Vagina (tissue), 2 donors: ENCODE measurements at regions not wholly inside any gene's neighbourhood (a gene's known extent, or its start where the extent isn't known, plus 50 kb on each side); places are given as distances from the start of the nearest gene placed in this dataset.

Source experiments
- DNase-seq, 2 donors: peaks; one replicate each; pipeline ENCODE4 v3.0.0-alpha.2; 2017; ENCODE audit errors: extremely low spot score in 2 of 2
- H3K27ac ChIP-seq: fragments of 200-600 bp; sonication (generic); one replicate; pipeline ENCODE4 v1.5.1; 2019
- H3K27me3 ChIP-seq: fragments of 200-600 bp; sonication (generic); one replicate; pipeline ENCODE4 v1.5.1; 2019
- H3K36me3 ChIP-seq, 2 donors: fragments of 200-600 bp; sonication (generic); one replicate each; pipeline ENCODE4 v1.5.1; 2017 to 2019
- H3K4me1 ChIP-seq: fragments of 200-600 bp; sonication (generic); one replicate; pipeline ENCODE4 v1.5.1; 2019
- H3K4me3 ChIP-seq, 2 donors: fragments of 200-600 bp; sonication (generic); 1 replicate in 1 of 2; 2 replicates in 1 of 2; pipeline ENCODE4 v1.5.1; 2016 to 2019
- H3K9me3 ChIP-seq: fragments of 200-600 bp; sonication (generic); one replicate; pipeline ENCODE4 v1.5.1; 2019
- POLR2A ChIP-seq, 2 donors: fragments of 450-650 bp; IDR thresholded peaks; one replicate each; pipeline ENCODE4 v1.6.1; 2017; ENCODE audit warnings: antibody characterized with exemption in 2 of 2, mild to moderate bottlenecking in 2 of 2, moderate library complexity in 2 of 2
- POLR2AphosphoS5 ChIP-seq, 2 donors: sonication (generic); formaldehyde crosslinking; IDR thresholded peaks; one replicate each; pipeline ENCODE4 v1.9.0; 2017; ENCODE audit warnings: antibody characterized with exemption in 2 of 2, mild to moderate bottlenecking in 2 of 2, low read depth in 1 of 2; ENCODE audit not compliant: insufficient read depth in 1 of 2
- intact Hi-C: fragments of 100-400 bp; cut with DNase I; formaldehyde crosslinking; loops from one replicate; pipeline ENCODE4 v1.15.1; 2023
- TF ChIP-seq, protein P1 (sequence below), 3 experiments: fragments of 450-650 bp in 2 of 3; fragments of 200-600 bp in 1 of 3; sonication (generic) in 1 of 3; IDR thresholded peaks; one replicate each; pipeline ENCODE4 v1.5.1; 2017 to 2019; ENCODE audit warnings: antibody characterized with exemption in 3 of 3, mild to moderate bottlenecking in 2 of 3, moderate library complexity in 2 of 3

DNA sequence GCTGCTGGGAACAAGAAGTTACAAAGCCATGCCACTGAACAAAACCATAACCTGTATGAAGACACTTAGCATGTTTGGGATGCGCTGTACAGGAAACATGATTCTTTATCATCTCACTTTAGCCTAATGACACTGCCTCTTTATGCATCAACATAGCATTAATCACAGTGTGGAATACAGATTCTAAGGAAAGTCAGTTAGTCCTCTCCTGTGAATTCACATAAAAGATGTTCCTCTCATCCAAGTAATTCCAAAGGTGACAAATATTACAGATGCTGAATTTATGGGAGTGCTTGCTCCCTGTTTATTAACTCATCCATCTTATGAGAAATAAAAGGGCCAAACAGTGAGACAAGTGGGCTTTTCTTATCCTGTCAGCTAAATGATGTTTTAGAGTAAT, 1677.7 kb downstream of the EFNA5 start:
- no peak overlapping the region for H3K27ac ChIP-seq
- H3K4me3 ChIP-seq = no peak overlapping the region
- TF ChIP-seq, protein P1, sequence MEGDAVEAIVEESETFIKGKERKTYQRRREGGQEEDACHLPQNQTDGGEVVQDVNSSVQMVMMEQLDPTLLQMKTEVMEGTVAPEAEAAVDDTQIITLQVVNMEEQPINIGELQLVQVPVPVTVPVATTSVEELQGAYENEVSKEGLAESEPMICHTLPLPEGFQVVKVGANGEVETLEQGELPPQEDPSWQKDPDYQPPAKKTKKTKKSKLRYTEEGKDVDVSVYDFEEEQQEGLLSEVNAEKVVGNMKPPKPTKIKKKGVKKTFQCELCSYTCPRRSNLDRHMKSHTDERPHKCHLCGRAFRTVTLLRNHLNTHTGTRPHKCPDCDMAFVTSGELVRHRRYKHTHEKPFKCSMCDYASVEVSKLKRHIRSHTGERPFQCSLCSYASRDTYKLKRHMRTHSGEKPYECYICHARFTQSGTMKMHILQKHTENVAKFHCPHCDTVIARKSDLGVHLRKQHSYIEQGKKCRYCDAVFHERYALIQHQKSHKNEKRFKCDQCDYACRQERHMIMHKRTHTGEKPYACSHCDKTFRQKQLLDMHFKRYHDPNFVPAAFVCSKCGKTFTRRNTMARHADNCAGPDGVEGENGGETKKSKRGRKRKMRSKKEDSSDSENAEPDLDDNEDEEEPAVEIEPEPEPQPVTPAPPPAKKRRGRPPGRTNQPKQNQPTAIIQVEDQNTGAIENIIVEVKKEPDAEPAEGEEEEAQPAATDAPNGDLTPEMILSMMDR (IDR thresholded peaks at IDR 0.05) = no peak
- TF ChIP-seq POLR2A (IDR thresholded peaks at IDR 0.05) (no peak), POLR2AphosphoS5 (IDR thresholded peaks at IDR 0.05; ENCODE audit: insufficient read depth in 1 of 2, low read depth in 1 of 2) (no peak)
- no peak for DNase-seq
- no peaks in the 10 kb centered on the region for H3K36me3 ChIP-seq
- intact Hi-C loops = no loop called here
- H3K9me3 ChIP-seq = no peaks in the 10 kb centered on the region
- H3K4me1 ChIP-seq = no peaks in the 10 kb centered on the region
- H3K27me3 ChIP-seq = no peaks in the 10 kb centered on the region

DNA sequence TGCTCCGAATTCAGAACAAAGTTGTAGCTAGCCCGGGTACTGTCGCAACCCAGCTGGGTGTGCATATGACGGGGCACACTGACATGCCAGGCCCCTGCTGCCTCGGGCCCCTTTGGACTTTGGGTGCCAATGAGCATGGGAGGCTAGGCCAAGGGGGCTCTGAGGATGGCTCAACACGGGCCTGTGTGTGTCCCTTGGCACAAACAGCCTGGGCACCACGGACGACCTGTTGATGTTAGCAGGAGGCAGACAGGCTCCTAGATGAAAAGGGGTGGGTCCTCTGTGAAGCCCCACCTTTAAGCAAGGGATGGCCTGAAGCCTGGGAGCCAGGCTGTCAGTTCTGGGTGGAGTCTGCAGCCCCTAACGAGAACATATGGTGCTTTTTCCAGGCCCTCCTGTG, 1688.2 kb downstream of the EFNA5 start:
- no peak overlapping the region for H3K4me3 ChIP-seq
- intact Hi-C loops = no loop called here
- no peak for TF ChIP-seq POLR2A (IDR thresholded peaks at IDR 0.05)
- TF ChIP-seq POLR2AphosphoS5 (IDR thresholded peaks at IDR 0.05; ENCODE audit: insufficient read depth in 1 of 2, low read depth in 1 of 2) = no peak
- TF ChIP-seq, protein P1 (IDR thresholded peaks at IDR 0.05) = no peak
- no peaks in the 10 kb centered on the region for H3K36me3 ChIP-seq
- H3K9me3 ChIP-seq = no peaks in the 10 kb centered on the region
- H3K27ac ChIP-seq = no peak overlapping the region
- H3K4me1 ChIP-seq = no peaks in the 10 kb centered on the region
- DNase-seq = no peak
- H3K27me3 ChIP-seq = no peaks in the 10 kb centered on the region

DNA sequence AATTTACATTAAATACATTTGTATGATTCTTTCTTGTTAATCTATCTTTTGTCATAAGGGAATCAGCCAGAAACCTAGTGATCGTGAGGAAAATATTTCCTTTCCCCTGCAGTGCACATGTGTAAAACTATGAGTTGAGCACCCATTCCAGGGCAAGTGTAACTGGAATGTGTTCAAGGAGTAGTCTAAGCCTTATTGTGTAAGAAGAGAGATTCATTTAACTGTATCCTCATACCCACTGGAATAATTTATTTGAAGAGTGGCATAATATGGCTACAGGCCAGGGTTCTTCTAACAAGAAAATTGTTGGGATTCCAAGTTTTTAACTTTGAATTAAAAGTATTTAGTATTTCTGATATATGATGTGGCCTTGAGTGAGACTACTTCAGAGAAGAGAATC, 1692.7 kb downstream of the EFNA5 start:
- intact Hi-C loops = no loop called here
- no peak for TF ChIP-seq POLR2A (IDR thresholded peaks at IDR 0.05)
- TF ChIP-seq, protein P1 (IDR thresholded peaks at IDR 0.05) = no peak
- no peak for TF ChIP-seq POLR2AphosphoS5 (IDR thresholded peaks at IDR 0.05; ENCODE audit: insufficient read depth in 1 of 2, low read depth in 1 of 2)
- H3K4me3 ChIP-seq = no peak overlapping the region
- no peaks in the 10 kb centered on the region for H3K4me1 ChIP-seq
- no peaks in the 10 kb centered on the region for H3K36me3 ChIP-seq
- no peaks in the 10 kb centered on the region for H3K9me3 ChIP-seq
- DNase-seq = no peak
- H3K27me3 ChIP-seq = no peaks in the 10 kb centered on the region
- H3K27ac ChIP-seq = no peak overlapping the region

DNA sequence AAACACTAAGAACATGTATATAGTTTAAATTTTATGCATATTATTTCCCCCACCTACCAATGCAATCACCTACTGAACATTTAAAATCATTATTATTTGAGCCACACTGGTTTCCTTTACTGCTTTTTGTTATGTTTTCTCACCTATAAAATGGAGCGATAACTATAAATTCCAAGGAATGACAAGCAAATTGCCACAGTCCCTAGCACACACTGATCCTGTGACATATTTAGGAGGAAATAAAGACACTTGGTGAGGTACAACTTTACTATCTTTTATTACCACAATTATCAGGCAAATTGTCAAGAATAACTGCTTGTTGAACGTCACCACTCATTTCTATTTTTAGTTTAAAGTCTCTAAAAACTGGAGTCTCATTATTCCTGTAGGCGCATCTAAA, 1693.6 kb downstream of the EFNA5 start:
- no peak overlapping the region for H3K4me3 ChIP-seq
- DNase-seq = no peak
- intact Hi-C loops = no loop called here
- no peak for TF ChIP-seq POLR2AphosphoS5 (IDR thresholded peaks at IDR 0.05; ENCODE audit: insufficient read depth in 1 of 2, low read depth in 1 of 2)
- TF ChIP-seq POLR2A (IDR thresholded peaks at IDR 0.05) = no peak
- TF ChIP-seq, protein P1 (IDR thresholded peaks at IDR 0.05) = no peak
- no peaks in the 10 kb centered on the region for H3K27me3 ChIP-seq
- H3K4me1 ChIP-seq = no peaks in the 10 kb centered on the region
- H3K9me3 ChIP-seq = no peaks in the 10 kb centered on the region
- no peak overlapping the region for H3K27ac ChIP-seq
- no peaks in the 10 kb centered on the region for H3K36me3 ChIP-seq

DNA sequence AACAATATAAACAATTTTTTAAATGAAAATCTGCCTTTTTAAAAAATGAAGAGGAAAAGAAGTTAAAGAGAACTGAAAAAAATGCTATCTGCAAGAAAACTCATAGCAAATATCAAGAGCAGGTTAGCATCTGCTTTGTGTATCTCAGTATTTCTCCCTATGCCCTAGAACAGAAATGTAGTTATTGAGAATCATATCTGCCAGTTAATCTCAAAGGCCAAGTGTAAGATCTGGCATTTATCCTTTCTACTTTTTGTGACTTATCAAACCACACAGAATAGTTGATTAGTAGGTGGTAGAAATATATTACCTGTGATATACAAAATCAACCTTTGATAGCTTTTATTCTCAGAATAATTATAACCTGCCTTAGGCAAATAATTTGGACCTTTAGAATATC, 1699.8 kb downstream of the EFNA5 start:
- no peaks in the 10 kb centered on the region for H3K4me1 ChIP-seq
- H3K27ac ChIP-seq = no peak overlapping the region
- no peaks in the 10 kb centered on the region for H3K36me3 ChIP-seq
- H3K4me3 ChIP-seq = no peak overlapping the region
- H3K9me3 ChIP-seq = no peaks in the 10 kb centered on the region
- intact Hi-C loops = no loop called here
- DNase-seq = no peak
- H3K27me3 ChIP-seq = no peaks in the 10 kb centered on the region
- no peak for TF ChIP-seq POLR2AphosphoS5 (IDR thresholded peaks at IDR 0.05; ENCODE audit: insufficient read depth in 1 of 2, low read depth in 1 of 2)
- TF ChIP-seq, protein P1 (IDR thresholded peaks at IDR 0.05) = no peak
- TF ChIP-seq POLR2A (IDR thresholded peaks at IDR 0.05) = no peak
